Astrocyte (in vitro differentiated cells and primary cell): ENCODE measurements at regions not wholly inside any gene's neighbourhood (a gene's known extent, or its start where the extent isn't known, plus 50 kb on each side); places are given as distances from the start of the nearest gene placed in this dataset.

Experiments used
- CTCF ChIP-seq: IDR thresholded peaks from 2 replicates; pipeline ENCODE4 v1.5.1; 2011; ENCODE audit warnings: low read depth, mild to moderate bottlenecking, inconsistent platforms, low read length, moderate library complexity; ENCODE audit not compliant: insufficient read depth
- EZH2 ChIP-seq: IDR thresholded peaks from 2 replicates; pipeline ENCODE4 v1.6.1; 2012; ENCODE audit warnings: mild to moderate bottlenecking, low read length, inconsistent platforms; ENCODE audit not compliant: insufficient read depth

- TF ChIP-seq CTCF (no peak), EZH2 (no peak)
Measured at GRCh38 chr2:164134336-164134735, 398.5 kb upstream of the FIGN start.
